Endothelial cell of umbilical vein (primary cell): ENCODE measurements at regions not wholly inside any gene's neighbourhood (a gene's known extent, or its start where the extent isn't known, plus 50 kb on each side); places are given as distances from the start of the nearest gene placed in this dataset.

ENCODE experiments used
- CTCF ChIP-seq, 2 donors: IDR thresholded peaks; 1 replicate in 1 of 2; 2 replicates in 1 of 2; pipeline ENCODE4 v1.5.1; 2011; ENCODE audit warnings: low read length in 2 of 2, mild to moderate bottlenecking in 2 of 2, moderate library complexity in 2 of 2, control low read depth in 1 of 2, inconsistent platforms in 1 of 2, low read depth in 1 of 2; ENCODE audit not compliant: insufficient read depth in 1 of 2; ENCODE audit errors: extremely low read depth in 1 of 2
- EZH2 ChIP-seq: IDR thresholded peaks from 2 replicates; pipeline ENCODE4 v1.6.1; 2012; ENCODE audit warnings: borderline replicate concordance, low read depth, mild to moderate bottlenecking, moderate library complexity, low read length, inconsistent platforms; ENCODE audit not compliant: severe bottlenecking
- MYC ChIP-seq: IDR thresholded peaks from one replicate; pipeline ENCODE4 v1.6.1; 2011; ENCODE audit warnings: mild to moderate bottlenecking, low read depth, low read length
- POLR2A ChIP-seq: IDR thresholded peaks from 2 replicates; pipeline ENCODE4 v1.6.1; 2012; ENCODE audit warnings: low read depth, mild to moderate bottlenecking, control low read depth, low read length
- POLR2AphosphoS5 ChIP-seq: IDR thresholded peaks from 2 replicates; pipeline ENCODE4 v1.6.1; 2012; ENCODE audit warnings: low read depth, mild to moderate bottlenecking, control low read depth, low read length, moderate library complexity; ENCODE audit not compliant: insufficient read depth

- TF ChIP-seq CTCF (IDR thresholded peaks at IDR 0.05; ENCODE audit: extremely low read depth in 1 of 2, insufficient read depth in 1 of 2, low read depth in 1 of 2, low read length in 2 of 2) (no peak), POLR2AphosphoS5 (no peak), POLR2A (no peak), EZH2 (no peak), MYC (no peak)
These were observed 751.2 kb upstream of the NRXN1 start for GRCh38 chr2:51782921-51783765.
